ENCODE measurements at regions not wholly inside any gene's neighbourhood (a gene's known extent, or its start where the extent isn't known, plus 50 kb on each side); places are given as distances from the start of the nearest gene placed in this dataset.

DNA sequence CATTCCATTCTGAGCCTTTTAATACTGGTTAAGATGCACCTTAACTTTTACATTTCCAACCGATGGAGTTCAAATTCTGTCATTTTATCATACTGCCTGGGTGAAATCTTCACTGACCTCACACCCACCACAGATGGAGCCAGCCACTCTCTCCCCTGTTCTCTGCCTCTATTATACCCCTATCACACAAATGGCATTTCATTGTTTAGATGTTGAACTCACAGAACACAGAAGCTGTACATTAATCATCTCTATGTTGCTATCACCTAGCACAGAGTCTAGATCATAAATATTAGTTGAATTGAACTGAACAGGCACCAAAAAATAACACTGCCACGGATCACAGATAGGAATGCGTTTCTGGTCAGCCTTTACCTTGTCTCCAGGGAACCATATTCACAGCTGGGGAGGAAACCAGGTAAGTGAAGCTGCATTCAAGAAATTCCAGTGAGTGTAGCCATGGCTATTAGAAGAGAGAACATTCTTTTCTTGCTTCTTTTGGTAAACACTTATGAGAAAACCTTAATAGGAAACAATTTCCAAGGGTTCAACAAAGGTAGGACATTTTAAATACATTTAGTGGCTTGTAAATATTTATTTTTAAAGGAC lies 194.9 kb upstream of the RMST start:
- DNase-seq: no peak

DNA sequence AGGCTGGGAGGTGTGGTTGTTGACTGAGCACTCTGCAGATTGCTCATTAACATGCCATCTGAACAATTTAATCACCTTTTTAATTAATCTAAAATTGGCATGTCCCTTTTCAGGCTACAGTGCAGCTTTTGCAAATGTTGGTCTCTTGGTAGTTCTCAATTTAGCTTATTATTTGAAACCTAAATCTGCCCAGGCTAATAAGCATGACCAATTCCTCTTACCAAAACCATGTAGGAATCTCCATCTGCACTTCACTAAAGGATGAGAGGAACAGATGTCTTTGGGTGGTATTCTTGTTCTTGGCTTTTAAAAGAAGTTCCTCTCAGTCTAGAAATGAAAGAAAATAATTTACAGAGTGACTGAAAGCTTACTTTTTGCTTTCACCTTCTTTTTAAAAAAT lies 190.1 kb upstream of the RMST start:
- no peak for DNase-seq

DNA sequence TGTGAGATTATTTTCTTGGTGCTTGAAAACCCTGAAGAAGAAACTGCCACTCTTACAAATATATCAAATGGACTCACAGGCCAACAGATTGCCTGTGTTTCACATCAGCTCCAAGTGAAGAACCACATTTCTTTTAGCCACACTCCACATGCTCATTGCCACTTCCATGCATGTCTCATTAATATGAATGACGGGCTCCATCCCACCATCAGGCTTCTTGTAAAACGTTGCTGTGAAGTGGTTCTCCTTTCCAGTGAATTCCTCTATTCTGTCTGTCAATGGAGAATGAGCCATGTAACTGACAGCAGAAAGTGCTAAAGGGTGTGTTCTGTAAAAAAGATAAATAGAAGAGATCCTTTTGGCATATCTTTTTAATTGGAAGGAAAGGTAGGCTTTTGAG lies 188.2 kb upstream of the RMST start:
- DNase-seq: no peak

DNA sequence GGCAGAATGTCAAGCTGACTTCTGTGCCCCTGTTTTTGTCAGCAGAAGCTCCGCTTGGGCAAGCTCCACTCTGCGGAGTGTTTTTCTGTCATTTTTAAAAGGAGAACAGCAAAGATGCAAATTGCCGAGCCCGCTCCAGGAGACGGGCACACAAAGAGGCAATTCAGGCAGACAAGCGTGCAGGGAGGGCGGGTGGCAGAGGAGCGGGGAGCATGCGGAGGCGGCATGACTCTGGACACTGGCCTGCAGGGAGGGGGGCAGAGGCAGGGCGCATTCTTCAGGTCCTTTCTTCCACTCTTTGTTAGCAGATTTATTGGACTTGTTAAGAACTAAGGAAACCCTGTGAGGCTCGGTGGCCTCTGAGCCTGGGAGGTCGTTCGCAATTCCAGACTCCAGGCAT lies 187.3 kb upstream of the RMST start:
- peak in 55 of 56 donors; percentile 13 to 87 (median 67) for DNase-seq

DNA sequence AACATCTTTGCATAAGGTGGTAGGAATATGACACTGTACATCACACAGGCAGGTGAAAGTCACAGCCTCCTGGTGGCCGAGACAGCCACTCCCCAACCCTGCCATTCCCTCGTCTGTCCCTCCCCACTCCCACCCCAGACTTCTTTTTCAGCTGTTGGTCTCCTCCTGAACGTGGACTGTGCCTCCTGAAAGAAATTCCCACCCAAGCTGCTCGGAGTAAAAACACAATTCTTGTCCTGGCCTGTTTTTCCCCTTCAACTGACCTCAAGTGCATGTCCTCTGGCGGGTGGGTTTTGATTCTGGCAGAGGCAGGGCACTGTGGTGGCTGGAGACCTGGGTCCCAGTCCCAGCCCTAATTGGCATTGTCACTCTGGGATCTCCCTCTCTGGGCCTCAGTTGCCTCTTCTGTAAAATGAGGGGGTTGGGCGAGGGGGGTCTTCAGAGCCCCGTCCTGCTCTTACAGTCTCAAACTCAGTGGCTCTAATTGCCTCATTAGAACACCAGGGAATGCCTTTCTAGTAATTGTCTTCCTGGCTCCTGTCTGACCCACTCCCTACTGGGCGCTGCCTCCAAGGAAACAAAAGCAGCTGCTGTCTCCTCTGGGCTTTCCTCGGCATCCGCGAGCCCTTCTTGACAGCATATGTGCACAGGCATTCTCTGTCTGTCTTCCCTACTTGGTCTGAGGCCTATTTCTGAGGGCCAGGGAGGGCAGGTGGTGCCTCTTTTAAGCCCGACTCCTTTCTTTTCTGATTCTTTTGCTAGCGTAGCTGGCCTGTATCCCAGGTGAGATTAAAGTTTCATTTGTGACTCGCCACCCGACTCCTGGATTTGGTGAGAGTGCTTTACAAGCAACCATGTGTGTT lies 186.6 kb upstream of the RMST start:
- peak in 12 of 56 donors; percentile 3 to 60 (median 18) for DNase-seq

DNA sequence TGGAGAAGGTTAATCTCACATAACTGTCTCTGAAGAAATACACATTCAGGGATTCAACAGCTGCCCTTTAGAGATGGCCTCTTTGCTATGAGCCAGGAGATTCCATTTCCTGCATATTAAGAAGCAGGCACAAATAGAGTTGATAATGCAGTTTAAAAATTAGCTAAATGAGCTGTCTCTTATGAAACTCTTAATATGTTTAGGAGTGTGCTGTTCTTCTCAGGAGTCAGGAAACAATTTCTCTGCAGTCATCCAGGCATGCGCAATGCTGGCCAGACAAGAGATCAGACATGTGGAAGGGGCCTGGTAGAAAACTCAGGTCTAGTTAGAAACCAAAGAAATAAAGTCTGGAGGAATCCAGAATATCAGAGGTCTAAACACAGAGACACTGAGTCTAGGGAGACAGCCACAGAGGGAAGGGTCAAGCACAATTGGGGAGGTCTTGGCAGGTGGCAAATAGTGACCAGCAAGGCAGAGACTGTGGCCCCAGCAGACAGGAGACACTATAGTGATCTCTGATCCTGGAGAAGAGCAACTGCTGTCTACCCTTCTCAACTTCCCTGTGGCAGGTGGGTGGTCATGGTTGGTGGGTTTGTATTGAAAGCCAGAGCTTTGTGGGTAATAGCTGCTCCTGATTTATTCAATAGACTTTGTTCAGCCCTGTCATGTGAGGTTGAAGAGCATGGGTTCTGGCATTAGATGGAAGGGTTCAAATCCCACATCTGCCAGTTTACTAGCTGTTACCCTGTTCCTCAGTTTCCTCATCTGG lies 185.8 kb upstream of the RMST start:
- DNase-seq: no peak

DNA sequence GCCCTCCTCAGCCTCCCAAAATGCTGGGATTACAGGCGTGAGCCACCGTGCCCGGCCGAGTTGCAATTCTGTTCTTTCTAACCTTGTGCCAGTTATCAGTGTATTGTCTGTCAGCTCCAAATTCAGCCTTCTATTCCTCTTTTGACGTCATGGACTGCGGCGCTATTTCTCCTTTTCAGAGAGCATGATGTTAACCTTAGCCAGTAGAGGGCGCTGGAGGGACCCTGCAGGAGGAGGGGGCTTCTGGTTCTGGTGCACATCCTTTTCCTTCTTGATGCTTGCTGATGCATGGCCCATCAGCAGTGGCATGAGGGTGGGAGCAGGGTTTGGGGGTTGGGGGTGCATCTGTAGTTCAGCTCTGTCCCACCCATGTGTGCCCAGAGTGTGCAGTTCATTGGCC lies 179.3 kb upstream of the RMST start:
- no peak for DNase-seq

DNA sequence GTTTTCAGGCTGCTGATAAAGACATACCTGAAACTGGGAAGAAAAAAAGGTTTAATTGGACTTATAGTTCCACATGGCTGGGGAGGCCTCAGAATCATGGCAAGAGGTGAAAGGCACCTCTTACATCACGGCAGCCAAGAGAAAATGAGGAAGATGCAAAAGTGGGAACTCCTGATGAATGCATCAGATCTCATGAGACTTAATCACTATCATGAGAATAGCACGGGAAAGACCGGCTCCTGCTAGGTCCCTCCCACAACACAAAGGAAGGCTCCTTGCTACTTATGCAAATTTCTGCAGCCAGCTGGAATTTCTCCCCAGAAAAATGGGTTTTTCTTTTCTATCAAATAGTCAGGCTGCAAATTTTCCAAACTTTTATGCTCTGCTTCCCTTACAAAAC lies 174.1 kb upstream of the RMST start:
- no peak for DNase-seq

DNA sequence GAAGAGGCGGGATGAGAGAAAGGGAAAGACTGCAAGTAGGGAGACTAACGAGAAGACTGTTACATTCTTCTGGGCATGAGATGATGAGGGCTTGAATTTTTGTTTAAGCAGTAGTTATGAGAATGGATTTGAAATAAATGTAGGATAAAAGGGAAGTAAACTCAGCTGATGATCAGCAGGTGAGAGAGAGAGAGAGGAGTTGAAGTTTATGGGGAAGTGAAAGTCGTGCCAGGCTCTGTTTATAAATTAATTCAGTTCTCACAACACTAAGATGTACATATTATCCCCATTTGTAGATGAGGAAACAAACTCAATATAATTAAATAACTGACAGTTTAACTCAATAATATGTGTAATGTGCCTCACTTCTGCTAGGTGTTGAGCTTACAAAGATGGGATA lies 170.0 kb upstream of the RMST start:
- no peak for DNase-seq

DNA sequence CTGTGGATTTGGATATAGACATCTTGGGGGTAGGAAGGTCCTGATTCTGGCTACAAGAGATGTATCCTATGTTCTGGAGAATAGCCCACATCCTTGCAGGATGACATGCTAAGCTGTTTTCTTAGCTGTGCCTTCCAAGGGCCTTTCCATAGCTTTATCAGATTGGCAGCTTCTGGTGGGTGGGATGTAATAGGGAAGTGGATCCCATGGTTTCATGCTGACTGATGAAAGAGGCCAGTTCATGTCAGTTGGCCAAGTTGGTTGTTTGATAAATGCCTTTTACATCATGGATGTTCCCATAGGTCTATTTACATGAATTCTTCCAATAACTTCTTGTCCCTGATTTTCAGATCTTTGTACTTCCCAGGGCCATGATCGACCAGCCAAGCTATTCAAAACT lies 169.1 kb upstream of the RMST start:
- no peak for DNase-seq

DNA sequence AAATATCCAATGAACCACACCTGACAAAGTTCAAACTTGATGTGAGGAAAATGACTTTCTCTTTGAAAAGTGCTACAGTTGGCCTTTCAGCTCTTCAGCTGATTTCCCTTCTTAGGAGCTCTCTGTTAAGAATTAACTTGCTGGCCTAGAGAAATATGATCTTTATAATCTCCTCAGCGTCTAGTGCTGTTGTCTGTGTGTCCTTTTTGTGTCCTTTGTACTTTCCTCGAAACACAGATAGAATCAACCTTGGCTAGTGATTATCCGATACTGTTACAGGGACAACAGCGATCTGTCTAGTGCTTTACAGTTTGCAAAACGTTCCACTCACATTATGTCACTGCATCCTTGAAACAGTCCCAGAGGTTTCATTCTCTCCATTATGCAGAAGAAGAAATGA lies 162.8 kb upstream of the RMST start:
- DNase-seq: no peak

DNA sequence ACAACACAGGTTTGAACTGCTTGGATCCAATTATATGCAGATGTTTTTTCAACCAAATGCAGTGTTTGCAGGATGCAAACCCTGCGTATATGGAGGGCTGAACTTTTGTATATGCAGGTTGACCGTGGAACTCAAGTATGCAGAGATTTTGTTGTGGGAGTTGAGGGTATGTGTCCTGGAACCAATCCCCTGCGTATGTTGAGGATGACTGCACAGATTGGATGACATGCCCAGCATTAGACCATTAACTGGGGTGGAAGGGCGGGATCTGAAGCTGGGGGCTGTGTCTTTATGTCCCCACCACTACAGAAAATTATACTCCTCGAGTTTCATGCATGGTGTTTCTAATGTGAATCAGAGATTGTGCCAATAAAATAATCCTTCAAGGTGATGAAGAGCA lies 162.2 kb upstream of the RMST start:
- no peak for DNase-seq

DNA sequence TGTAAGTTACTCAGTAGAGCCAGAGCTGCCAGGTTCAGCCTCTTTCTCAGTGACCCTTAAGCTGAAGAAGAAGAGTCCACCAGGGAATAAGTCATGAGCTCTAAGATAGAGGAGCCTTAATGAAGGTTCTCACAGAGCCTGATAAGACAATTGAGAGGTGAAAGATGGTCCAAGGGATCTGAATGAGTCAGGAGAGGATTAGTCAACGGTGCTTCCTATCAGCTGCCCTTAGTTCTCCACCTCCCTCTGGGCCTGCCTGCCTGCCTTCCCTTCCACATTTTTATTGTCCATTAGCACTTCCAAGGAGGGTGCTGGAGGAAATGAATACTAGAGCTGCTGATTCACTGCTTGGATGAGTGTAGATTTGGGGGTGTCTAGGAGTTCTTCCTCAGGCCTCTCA lies 161.7 kb upstream of the RMST start:
- DNase-seq: no peak

DNA sequence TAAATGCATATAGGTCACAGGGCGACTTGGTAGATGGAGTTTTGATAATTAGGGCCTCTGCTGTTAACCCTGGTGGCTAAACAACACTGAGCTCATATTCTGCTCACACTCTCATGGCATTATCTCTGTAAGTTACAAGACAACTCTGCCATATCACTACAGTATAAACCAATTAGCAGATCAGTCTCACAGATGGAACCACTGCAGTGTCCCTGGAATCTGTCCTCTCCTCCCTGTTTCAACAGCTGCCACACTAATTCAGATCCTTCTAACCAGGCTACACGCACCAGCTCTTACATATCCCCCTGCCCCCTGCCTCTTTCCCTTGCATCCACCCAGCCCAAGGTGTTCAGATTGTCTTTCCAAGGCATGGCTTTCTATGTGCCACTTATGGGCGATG lies 161.0 kb upstream of the RMST start:
- DNase-seq: no peak

DNA sequence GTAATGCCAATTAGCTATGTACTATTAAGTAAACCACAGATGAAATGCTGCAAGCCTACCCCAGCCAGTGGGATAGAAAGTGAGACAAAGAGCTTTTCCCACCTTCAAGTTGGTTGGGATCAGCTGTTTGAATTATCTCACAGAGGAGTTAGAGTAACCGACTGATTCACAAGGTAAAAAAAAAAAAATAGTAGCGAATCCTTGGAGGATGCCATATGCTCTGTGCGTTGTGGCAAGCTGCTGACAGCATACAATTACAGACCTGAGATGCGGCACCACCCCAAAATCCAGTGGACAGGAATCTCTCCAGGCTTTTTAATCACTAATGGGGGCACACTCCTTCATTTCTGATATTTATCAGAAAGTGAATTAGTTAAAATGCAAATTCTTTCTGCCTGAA lies 157.0 kb upstream of the RMST start:
- DNase-seq: no peak

DNA sequence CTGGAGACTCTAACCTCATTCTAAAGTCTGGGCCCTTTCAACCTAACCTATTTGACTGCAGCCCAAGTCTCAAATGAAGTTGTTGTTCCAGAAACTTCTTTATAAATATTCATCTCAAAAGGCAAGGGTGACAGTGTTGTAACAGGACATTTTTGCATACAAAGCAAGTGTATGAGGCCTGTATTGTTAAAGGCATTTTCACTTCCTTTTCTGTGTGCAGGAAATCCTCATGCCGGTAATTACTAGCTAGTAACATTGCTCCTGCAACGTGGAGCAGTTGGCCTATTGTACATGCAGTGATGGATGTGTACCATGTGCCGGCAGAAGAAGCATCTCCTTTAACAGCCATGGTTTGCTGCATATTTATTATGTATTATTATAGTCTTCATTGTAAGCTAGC lies 156.5 kb upstream of the RMST start:
- no peak for DNase-seq

DNA sequence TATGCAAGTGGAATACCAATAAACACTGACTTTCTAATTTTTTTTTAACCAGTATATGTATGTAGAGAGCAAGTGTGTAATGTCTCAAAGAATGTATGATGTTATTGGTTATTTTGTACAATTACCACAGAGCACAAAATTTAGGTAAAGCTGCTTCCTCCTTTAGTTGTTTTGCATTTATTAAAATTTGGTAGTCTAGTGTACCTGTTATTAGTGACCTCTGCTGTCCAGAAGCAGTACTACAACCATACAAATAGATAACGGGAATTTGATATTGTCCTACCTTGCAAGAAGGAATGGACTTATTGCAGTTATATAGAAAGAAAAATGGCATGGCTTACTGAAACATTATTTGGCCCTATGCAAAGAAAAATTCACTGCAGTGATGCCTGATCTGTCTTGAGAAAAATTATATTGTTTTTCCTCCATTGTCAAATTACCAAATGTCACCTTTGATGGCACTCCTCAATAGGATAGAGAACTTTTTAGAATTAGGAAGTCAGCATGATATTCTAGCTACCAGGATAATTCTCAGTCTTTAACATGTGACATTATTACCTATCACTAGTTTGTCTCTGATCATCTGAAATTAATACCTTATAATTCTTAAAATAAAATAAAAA lies 153.9 kb upstream of the RMST start:
- peak in 1 of 56 donors; percentile 40 for DNase-seq

DNA sequence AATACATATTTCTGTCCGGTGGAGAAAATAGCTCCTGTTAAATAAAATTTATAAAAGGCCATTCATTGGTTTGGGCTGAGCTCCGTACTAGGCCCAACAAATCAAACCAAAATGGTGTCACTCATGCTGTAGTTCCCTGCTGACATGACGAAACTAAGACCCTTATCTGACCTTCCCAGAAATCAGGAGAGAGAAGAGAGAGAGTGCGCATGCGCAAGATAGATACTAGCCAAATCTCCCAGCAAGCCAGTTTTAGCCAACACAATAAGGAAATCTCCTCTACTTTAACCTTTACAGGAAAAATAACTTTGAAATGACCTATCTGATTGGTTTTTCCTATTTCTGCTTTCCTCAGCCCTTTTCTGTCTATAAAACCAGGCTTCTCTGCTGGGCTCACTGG lies 152.7 kb upstream of the RMST start:
- no peak for DNase-seq

DNA sequence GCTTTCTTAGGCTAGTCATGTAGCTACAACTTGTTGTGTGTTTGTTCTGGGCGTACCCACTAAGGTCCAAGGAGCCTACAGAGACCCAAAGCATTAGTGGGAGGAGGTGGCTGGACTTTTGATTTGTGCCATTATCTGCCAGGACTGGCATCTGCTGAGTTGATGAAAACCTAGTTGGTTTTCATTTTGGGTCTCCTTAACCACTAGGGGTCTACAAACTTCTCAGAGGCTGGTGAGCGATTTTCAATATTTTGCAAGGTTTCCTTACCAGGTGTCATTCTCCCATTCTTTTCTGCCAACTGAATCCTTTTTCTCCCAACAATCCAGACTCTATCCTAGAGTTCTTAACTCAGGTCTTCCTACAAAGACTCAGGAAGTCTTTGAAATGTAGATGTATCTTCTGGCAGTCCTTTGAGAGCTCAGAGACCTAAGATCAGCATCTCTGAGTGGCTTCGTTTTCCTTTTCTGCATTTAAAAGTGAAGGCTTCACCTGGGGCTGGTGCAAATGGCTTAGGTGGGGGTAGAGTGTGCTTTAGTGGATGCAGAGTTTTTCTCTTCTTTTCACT lies 150.0 kb upstream of the RMST start:
- no peak for DNase-seq

DNA sequence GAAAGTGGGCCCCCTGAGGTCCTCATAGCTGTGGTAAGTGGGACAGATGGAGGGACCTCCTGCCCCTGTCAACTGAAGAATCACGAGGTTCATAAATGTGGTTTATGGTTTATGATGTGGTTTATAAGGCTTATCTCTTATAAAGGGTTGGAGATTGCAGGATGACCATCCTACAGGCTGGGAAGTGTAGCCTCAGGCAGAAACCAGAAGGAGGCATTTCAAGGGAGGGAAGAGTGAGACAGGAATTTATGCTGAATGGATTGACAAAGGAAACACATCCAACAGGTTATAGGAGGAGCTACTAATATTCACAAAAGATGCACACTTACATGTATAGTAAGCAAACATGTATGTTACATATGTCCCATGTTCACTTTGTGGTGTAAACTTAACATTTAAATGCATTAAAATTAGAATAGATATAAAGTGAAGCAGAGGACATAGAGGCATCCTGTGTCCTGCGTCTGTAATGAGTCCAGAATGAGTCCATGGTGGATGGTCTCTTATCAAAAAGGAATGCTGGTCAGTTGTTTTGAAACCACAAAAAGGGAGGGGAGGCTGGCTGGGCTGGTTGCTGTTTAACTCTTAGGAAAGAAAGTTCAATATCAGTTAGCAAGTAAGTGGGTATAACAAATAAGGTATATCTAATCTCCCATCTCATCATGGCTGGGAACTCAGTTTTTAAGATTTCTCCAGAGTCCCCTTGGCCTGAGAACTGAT lies 149.0 kb upstream of the RMST start:
- no peak for DNase-seq

DNA sequence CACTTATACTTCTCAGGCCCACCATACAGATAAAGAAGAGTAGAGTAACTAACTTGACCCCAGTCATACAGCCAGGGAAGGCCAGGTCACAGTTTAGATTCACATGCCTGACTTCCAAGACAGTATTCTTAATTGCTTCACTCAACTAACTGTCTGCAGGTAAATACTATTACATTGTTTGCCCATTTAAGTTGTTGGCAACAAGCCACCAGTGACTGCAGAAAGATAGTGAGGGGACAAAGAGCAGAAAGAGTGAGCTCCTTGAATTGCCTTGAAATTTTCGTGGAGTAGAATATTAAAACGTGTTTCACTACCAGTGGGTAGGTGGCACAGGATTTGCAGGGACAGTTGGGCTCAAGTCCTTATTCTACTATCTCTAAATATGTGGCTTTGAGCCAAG lies 146.3 kb upstream of the RMST start:
- no peak for DNase-seq
